GM12872 (cell line): ENCODE measurements at regions not wholly inside any gene's neighbourhood (a gene's known extent, or its start where the extent isn't known, plus 50 kb on each side); places are given as distances from the start of the nearest gene placed in this dataset.

Experiments used
- TF ChIP-seq, protein P1 (sequence below): IDR thresholded peaks from 3 replicates; pipeline ENCODE4 v1.5.1; 2011; ENCODE audit warnings: low read depth, mild to moderate bottlenecking, low read length, moderate library complexity; ENCODE audit not compliant: insufficient read depth

GRCh38 chr6:92329208-92329847 lies 1090.0 kb downstream of the EPHA7 start:
- TF ChIP-seq, protein P1, sequence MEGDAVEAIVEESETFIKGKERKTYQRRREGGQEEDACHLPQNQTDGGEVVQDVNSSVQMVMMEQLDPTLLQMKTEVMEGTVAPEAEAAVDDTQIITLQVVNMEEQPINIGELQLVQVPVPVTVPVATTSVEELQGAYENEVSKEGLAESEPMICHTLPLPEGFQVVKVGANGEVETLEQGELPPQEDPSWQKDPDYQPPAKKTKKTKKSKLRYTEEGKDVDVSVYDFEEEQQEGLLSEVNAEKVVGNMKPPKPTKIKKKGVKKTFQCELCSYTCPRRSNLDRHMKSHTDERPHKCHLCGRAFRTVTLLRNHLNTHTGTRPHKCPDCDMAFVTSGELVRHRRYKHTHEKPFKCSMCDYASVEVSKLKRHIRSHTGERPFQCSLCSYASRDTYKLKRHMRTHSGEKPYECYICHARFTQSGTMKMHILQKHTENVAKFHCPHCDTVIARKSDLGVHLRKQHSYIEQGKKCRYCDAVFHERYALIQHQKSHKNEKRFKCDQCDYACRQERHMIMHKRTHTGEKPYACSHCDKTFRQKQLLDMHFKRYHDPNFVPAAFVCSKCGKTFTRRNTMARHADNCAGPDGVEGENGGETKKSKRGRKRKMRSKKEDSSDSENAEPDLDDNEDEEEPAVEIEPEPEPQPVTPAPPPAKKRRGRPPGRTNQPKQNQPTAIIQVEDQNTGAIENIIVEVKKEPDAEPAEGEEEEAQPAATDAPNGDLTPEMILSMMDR, result no peak

- TF ChIP-seq, protein P1, result no peak
Observed at GRCh38 chr6:92315312-92315711, 1104.0 kb downstream of the EPHA7 start.

GRCh38 chr6:92297101-92297500 lies 1122.3 kb downstream of the EPHA7 start:
- TF ChIP-seq, protein P1, result no peak

GRCh38 chr6:92292067-92292466 lies 1127.3 kb downstream of the EPHA7 start:
- TF ChIP-seq, protein P1, result no peak

- TF ChIP-seq, protein P1, result no peak
Observed at GRCh38 chr6:92289831-92290230, 1129.5 kb downstream of the EPHA7 start.

- TF ChIP-seq, protein P1, result no peak
Observed at GRCh38 chr6:92281571-92282076, 1137.7 kb downstream of the EPHA7 start.

GRCh38 chr6:92275150-92275549 lies 1144.2 kb downstream of the EPHA7 start:
- TF ChIP-seq, protein P1, result no peak
